GM18499 (cell line): ENCODE measurements at regions not wholly inside any gene's neighbourhood (a gene's known extent, or its start where the extent isn't known, plus 50 kb on each side); places are given as distances from the start of the nearest gene placed in this dataset.
"Not testable (repeated sequence)": the region's sequence is repeated elsewhere in the genome, so short reads cannot be mapped to it uniquely, and the experiment has no call there.

ENCODE experiments used
- ATAC-seq: cut with Tn5 transposase; IDR thresholded peaks from one replicate; pipeline ENCODE4 v1.9.1; 2021; ENCODE audit warnings: moderate number of reproducible peaks; ENCODE audit not compliant: insufficient read depth, unreplicated experiment

GRCh38 chr14:77985211-77985615, 185.0 kb upstream of the NRXN3 start:
- no peak for ATAC-seq

- no peak for ATAC-seq
Observed at GRCh38 chr14:77986773-77987172, 183.4 kb upstream of the NRXN3 start.

GRCh38 chr14:77988096-77988870, 181.9 kb upstream of the NRXN3 start:
- no peak for ATAC-seq

- no peak for ATAC-seq
Observed at GRCh38 chr14:77988970-77989369, 181.2 kb upstream of the NRXN3 start.

- no peak for ATAC-seq
Observed at GRCh38 chr14:77989441-77989991, 180.7 kb upstream of the NRXN3 start.

- no peak for ATAC-seq
Observed at GRCh38 chr14:77990337-77990736, 179.8 kb upstream of the NRXN3 start.

DNA sequence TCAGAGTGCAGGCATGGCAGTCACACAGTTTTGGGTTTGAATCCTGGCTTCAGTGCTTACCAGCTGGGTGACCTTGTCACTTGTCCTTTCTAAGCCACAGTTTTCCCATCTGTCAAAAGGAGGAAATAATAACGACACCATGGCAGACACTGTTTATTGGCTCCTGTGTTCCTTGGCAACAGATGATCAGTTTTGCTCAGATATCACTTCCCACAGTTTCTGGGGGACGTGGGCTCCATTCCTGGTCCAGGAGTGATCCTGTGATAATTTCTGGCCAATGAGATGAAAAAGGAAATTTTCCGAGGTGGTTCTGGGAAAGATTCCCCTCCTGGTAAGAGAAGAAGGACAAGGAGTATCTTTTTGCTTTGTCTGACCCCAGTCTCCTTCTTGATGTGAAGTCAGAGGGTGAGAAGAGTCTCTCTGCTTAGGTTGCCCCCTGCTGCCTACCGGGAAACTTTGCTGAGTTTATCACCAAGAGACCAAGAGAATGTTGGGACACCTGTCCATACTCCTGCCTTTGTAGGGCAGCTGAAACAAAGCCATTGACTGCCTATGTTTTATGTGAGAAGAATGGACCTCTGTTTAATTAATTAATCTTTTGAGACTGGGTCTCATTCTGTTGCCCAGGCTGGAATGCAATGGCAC, 178.9 kb upstream of the NRXN3 start:
- no peak for ATAC-seq

DNA sequence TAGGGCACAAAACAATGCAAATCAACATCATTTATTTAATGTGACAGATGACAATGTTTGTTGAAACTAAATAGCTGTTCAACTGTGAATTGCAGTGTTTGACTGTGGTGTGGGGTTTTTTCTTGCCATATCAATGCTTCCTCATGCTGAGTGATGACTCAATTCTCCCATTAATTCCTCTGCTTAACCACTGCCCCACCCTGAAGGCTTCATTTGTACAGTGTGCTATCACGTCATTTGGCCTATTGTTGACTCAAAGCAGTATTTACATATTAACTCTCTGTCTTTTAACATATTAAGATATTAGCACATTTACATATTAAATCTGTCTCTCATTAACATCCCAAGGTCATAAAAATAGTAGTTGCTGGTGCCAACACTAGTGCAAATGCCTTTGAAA, 164.8 kb upstream of the NRXN3 start:
- ATAC-seq: peak; percentile 93

DNA sequence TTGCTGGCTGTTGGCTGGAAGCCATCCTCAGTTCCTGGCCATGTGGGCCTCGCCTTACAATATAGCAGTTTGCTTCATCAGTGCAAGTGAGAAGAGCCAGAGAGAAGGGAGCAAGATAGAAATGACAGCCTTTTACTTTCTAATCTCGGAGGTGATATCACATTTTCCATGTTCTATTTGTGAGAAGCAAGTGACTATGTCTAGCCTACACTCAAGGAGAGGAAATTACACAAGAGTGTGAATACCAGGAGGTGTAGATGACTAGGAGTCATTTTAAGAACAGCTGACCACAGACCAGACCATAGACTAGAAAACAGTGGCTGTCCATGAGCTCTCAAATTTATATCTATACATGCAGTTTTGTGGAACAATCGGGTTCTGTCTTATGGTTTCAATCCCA, 163.0 kb upstream of the NRXN3 start:
- no peak for ATAC-seq

- no peak for ATAC-seq
Observed at GRCh38 chr14:78010688-78011087, 159.5 kb upstream of the NRXN3 start.

DNA sequence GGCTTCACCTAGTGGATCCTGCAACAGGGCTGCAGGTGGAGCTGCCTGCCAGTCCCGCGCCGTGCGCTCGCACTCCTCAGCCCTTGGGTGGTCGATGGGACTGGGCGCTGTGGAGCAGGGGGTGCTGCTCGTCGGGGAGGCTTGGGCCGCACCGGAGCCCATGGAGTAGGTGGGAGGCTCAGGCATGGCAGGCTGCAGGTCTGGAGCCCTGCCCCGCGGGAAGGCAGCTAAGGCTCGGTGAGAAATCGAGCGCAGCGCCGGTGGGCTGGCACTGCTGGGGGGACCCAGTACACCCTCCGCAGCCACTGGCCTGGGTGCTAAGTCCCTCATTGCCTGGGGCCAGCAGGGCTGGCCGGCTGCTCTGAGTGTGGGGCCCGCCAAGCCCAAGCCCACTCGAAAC, 156.3 kb upstream of the NRXN3 start:
- not testable (repeated sequence) for ATAC-seq

DNA sequence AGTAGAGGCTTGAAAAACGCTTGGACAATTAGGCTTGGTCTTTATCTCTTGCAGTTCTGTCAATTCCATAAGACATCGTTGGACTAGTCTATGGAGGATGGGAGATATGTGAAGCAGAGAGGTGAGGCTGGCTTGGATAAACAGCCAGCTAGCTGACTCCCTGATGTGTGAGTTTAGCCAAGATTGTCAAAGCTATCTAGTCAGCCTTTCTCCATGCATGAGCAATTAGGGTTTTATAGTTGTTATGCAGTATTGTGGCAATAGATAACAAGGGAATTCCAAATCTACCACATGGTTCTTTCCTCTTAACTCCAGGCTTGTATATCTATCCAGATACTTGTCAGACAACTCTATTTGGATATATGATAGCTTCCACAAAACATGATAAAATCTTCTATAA, 153.6 kb upstream of the NRXN3 start:
- no peak for ATAC-seq

- ATAC-seq: no peak
Observed at GRCh38 chr14:78018283-78018682, 151.9 kb upstream of the NRXN3 start.

- ATAC-seq: peak; percentile 73
Observed at GRCh38 chr14:78022059-78022458, 148.1 kb upstream of the NRXN3 start.

DNA sequence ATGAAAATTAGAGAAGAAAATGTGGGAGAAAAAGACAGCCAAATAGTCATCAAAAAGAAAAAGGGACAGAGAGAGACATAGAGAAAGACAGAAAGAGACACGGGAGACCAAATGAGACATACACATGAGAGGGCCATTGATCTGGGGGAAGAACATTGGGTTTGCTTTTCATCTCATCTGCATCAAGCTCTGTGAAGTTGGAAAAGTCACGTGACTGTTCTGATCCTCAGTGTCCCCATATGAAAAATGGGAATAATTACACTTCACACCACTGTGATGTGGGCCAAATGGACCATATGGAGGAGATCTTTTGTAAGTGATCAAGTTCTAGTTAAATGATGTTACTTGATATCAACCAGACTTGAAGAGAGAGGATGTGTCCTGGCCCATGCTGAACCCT, 147.1 kb upstream of the NRXN3 start:
- no peak for ATAC-seq

DNA sequence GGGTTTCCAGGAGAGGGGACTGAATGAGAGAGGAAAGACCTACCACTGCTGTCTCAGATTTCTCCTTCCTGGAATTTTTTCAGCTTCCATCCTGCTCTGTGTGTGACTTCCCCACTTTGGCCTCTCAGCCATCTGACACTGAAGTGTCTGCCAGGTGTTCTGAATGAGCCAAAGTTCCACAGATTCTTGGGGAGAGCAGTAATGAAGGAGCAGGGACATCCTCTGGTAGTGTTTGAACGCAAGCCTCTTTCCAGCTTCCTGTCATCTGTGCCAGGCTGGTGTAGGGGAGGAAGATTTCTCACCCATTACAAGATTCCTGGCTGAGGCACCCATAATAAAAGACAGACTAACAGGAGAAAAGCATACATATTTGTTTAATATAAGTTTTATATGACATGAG, 141.7 kb upstream of the NRXN3 start:
- no peak for ATAC-seq

DNA sequence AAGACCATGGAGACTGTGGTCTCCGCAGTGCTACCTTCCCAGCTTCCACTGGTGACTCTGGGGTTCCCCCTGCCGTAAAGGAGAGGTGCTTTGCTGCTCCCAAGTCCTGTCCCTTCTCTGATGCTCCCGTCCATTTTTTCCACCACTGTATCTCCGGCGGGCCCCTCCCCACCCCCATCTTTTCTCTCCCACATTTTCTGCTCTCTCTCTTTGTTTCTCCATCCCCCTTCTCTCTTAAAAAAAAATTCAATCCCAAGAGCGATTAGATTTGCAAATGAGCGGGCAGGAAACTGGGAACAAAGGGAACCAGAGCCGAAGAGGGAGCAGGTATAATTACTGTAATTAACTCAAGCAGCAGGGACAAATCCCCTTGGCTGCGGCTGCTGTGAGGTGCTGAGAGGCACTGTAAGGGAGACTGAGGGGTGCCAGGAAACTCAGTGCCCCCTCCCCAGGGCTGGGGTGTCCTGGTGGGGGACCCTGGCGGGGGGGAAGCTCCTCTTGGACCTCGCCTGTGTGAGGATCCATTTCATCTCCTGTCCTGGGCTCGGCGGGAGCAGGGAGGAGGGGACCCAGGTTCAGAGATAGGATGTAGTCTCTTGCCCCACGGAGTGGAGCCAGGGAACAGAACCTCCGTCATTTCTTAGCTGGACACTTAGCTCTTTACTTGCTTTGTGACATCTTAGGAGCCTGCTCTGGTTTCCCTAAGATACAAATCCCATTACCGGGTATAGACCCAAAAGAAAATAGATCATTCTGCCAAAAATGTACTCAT, 140.4 kb upstream of the NRXN3 start:
- no peak for ATAC-seq

DNA sequence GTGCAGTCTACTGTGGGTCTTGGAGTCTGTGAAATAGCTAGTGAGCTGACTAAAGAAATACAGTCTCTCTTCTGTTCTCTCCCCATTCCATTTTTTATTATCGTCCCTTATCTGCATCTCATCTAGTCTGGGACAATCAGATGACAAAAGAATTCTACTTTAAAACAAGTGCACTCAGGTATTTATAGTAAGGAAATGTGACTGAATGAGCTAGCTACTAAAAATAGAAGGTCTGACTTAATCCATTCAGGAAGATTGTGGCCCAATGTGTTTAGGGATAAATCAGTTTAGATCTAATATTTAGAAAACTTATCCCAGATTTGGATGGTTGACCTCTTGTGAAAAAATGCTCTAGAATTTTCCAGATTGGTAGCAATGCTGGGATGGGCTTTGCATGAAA, 126.8 kb upstream of the NRXN3 start:
- ATAC-seq: no peak

DNA sequence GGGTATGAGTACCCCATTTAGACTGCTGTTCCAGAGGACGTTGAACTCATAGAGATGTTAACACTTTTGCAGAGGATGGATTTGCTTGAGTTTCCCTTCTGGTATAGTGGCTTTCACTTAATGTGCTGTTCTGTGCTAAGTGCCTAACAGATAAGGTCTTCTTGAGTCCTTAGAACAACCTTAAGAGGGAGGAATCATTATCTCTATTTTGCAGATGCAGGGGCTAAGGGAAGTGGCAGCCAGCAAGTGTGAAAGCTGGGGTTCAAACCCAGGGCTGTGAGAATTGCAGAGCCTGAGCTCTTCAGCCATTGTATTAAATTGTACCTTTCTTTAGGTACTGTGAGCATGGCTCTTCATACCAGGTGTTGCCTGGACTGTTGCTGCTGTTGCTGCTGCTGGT, 122.1 kb upstream of the NRXN3 start:
- no peak for ATAC-seq

DNA sequence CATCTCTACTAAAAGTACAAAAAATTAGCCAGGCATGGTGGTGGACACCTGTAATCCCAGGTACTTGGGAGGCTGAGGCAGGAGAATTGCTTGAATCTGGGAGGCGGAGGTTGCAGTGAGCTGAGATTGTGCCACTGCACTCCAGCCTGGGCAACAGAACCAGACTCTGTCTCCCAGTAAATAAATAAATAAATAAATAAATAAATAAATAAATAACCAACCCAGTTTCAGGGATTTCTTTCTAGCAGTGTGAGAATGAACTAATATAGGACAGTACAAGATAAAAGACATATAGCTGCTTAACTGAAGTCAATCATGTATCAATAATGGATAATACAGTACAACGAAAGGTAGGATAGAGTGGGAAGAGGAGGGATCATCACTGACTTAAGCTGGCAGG, 113.3 kb upstream of the NRXN3 start:
- ATAC-seq: not testable (repeated sequence)

DNA sequence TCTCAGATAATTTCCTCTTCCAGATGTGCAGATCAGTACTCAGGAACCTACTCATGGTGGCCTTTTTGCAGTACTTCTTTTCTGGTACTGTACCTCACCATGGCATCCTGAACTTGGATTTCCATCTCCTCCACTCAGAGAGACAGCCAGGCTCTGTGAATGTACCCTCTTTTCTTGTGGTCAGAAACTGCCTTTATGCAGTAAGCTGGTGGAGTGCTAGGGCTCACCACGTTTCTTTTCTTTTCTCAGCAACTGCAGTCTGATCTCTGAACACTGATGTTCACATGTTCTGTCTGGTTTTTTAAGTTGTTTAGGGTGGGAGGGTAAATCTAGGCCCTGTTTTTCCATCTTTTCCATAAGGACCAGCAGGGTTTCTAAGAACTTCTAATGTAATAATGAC, 99.8 kb upstream of the NRXN3 start:
- no peak for ATAC-seq
